HL-60 (cell line): ENCODE measurements at regions not wholly inside any gene's neighbourhood (a gene's known extent, or its start where the extent isn't known, plus 50 kb on each side); places are given as distances from the start of the nearest gene placed in this dataset.

ENCODE experiments used
- DNase-seq, 2 experiments: peaks; one replicate each; pipeline ENCODE4 v3.0.0-alpha.2; 2010 to 2020; ENCODE audit warnings: low read depth in 1 of 2, low spot score in 1 of 2
- H3K27ac ChIP-seq: fragments of 250-450 bp; sonication (Bioruptor Pico); replicated peaks from 2 replicates; pipeline ENCODE4 v1.5.1; 2020; ENCODE audit warnings: mild to moderate bottlenecking, moderate library complexity
- H3K27me3 ChIP-seq: fragments of 250-450 bp; sonication (Bioruptor Pico); 2 replicates; pipeline ENCODE4 v1.5.1; 2021; ENCODE audit warnings: mild to moderate bottlenecking, moderate library complexity; ENCODE audit not compliant: insufficient read depth, poor library complexity, severe bottlenecking
- H3K4me3 ChIP-seq: replicated peaks from 2 replicates; pipeline ENCODE4 v1.5.1; 2011; ENCODE audit warnings: mild to moderate bottlenecking, control low read depth, low read length; ENCODE audit not compliant: insufficient read depth
- CTCF ChIP-seq: IDR thresholded peaks from one replicate; pipeline ENCODE4 v1.5.1; 2011; ENCODE audit warnings: low read length, control low read depth, inconsistent platforms; ENCODE audit not compliant: insufficient read depth
- GABPA ChIP-seq: IDR thresholded peaks from 2 replicates; pipeline ENCODE4 v1.6.1; 2012; ENCODE audit warnings: low read depth
- POLR2AphosphoS5 ChIP-seq: IDR thresholded peaks from 2 replicates; pipeline ENCODE4 v1.6.1; 2012; ENCODE audit warnings: low read depth
- REST ChIP-seq: IDR thresholded peaks from 2 replicates; pipeline ENCODE4 v1.6.1; 2012; ENCODE audit warnings: low read depth; ENCODE audit not compliant: insufficient replicate concordance
- SPI1 ChIP-seq: IDR thresholded peaks from 2 replicates; pipeline ENCODE4 v1.6.1; 2012; ENCODE audit warnings: low read depth, mild to moderate bottlenecking, borderline replicate concordance

DNA sequence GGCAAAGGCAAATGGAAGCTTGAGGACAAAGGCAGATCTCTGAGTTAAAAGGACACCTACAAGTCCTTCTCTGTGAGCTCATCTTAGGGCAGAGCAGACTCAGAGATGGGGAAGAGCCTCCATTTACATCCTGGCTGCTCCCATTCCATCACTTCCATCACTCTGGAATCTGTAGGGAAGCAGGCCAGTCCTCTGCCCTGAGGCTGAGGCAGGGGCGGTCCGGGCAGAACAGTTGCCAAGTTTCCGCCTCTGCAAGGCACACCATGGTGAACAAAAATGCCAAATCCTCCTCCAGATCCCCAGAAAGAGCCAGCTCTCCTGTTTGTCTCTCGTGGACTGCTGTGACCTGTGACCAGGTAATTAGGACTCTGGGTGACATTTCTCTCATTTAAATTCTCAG, 209.6 kb upstream of the SSTR4 start:
- TF ChIP-seq REST: no peak
- TF ChIP-seq SPI1: no peak
- TF ChIP-seq GABPA: no peak
- no peak for TF ChIP-seq POLR2AphosphoS5
- TF ChIP-seq CTCF: no peak
- H3K27me3 ChIP-seq: no peaks in the 10 kb centered on the region
- no peak for DNase-seq
- no peak overlapping the region for H3K27ac ChIP-seq
- H3K4me3 ChIP-seq: no peak overlapping the region

- TF ChIP-seq SPI1: no peak
- no peak for TF ChIP-seq CTCF
- TF ChIP-seq GABPA: no peak
- TF ChIP-seq POLR2AphosphoS5: no peak
- no peak for TF ChIP-seq REST
- no peak overlapping the region for H3K27ac ChIP-seq
- H3K4me3 ChIP-seq: no peak overlapping the region
- H3K27me3 ChIP-seq: no peaks in the 10 kb centered on the region
- DNase-seq: no peak
These were observed 208.5 kb upstream of the SSTR4 start for GRCh38 chr20:22826306-22827230.

DNA sequence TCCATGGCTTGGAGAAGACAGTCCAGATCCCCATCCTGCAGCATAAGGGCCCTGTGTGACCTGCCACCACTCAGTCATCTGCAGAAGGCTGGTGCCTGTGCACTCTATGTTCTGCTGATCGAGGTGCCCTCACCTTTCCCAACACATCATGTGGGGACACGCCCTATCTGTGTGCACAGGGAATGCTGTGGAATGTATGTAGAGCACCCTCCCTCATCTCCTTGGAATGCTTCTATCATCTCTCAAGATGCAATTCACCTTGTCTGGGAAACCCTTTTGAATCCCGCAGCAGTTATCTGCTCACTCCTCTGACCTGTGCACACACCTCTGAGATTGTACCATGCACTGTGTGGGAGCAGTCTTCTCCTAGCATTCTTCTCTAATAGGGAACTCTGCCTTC, 207.2 kb upstream of the SSTR4 start:
- TF ChIP-seq REST (no peak), SPI1 (no peak), POLR2AphosphoS5 (no peak), CTCF (no peak), GABPA (no peak)
- Histone ChIP-seq H3K27me3 (no peaks in the 10 kb centered on the region), H3K27ac (no peak overlapping the region), H3K4me3 (no peak overlapping the region)
- no peak for DNase-seq
